Ishikawa (cell line): ENCODE measurements at regions not wholly inside any gene's neighbourhood (a gene's known extent, or its start where the extent isn't known, plus 50 kb on each side); places are given as distances from the start of the nearest gene placed in this dataset.

Source experiments
- CEBPB ChIP-seq: IDR thresholded peaks from 2 replicates; pipeline ENCODE4 v1.6.1; 2012
- CREB1 ChIP-seq: IDR thresholded peaks from 2 replicates; pipeline ENCODE4 v1.6.1; 2012; ENCODE audit warnings: low read depth
- EGR1 ChIP-seq: IDR thresholded peaks from 2 replicates; pipeline ENCODE4 v1.6.1; 2012
- EP300 ChIP-seq: IDR thresholded peaks from 2 replicates; pipeline ENCODE4 v1.6.1; 2012; ENCODE audit warnings: borderline replicate concordance
- FOXM1 ChIP-seq: IDR thresholded peaks from 2 replicates; pipeline ENCODE4 v1.6.1; 2012; ENCODE audit warnings: low read depth, borderline replicate concordance
- NFIC ChIP-seq: IDR thresholded peaks from 2 replicates; pipeline ENCODE4 v1.6.1; 2012
- RAD21 ChIP-seq: IDR thresholded peaks from 2 replicates; pipeline ENCODE4 v1.6.1; 2012; ENCODE audit warnings: low read depth
- TAF1 ChIP-seq: IDR thresholded peaks from 2 replicates; pipeline ENCODE4 v1.6.1; 2012; ENCODE audit warnings: low read depth, mild to moderate bottlenecking
- TCF12 ChIP-seq: IDR thresholded peaks from 2 replicates; pipeline ENCODE4 v1.6.1; 2012; ENCODE audit warnings: low read depth
- YY1 ChIP-seq: IDR thresholded peaks from 2 replicates; pipeline ENCODE4 v1.6.1; 2012; ENCODE audit warnings: low read depth
- ZBTB7A ChIP-seq: IDR thresholded peaks from 2 replicates; pipeline ENCODE4 v1.6.1; 2012; ENCODE audit warnings: low read depth
- TF ChIP-seq, protein P1 (sequence below): IDR thresholded peaks from 2 replicates; pipeline ENCODE4 v1.6.1; 2012
- TF ChIP-seq, protein P2 (sequence below): IDR thresholded peaks from 2 replicates; pipeline ENCODE4 v1.6.1; 2012
- TF ChIP-seq, protein P3 (sequence below): IDR thresholded peaks from 2 replicates; pipeline ENCODE4 v1.6.1; 2012; ENCODE audit warnings: low read depth, mild to moderate bottlenecking

DNA sequence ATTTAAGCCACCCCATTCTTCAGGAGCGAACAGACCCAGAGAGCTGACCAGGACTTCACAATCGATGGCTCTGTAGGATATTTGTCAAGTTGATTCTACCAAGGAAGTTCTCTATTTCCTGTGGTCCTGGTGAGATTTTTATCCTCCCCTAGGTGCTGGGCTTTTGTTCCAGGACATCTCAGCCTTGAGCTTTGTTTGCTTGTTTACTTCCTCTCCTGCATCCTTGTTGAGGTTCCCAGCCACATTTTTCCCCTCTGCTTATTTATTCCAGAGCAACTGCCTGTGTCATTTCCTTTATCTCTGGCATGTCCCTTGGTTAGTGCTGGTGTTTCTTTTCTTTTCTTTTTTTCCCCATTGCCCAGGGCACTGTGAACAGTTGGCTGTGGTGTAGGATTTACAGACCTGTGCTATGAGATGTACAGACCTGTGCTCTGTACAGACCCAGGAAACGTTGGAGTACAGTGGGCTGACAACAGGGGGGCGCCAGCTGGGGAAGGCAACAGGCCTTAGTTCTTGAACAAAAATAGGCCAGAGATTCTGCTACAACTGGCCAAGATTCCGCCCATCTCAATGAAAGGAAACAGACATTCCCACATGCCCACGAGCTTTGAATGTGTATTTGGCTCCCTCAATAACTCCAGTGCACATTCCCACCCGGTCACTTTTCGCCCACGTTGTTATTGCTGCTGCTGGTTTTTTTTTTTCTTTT, 235.9 kb upstream of the DDI1 start:
- no peak for TF ChIP-seq RAD21
- TF ChIP-seq, protein P1, sequence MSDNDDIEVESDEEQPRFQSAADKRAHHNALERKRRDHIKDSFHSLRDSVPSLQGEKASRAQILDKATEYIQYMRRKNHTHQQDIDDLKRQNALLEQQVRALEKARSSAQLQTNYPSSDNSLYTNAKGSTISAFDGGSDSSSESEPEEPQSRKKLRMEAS, result no peak
- TF ChIP-seq, protein P2, sequence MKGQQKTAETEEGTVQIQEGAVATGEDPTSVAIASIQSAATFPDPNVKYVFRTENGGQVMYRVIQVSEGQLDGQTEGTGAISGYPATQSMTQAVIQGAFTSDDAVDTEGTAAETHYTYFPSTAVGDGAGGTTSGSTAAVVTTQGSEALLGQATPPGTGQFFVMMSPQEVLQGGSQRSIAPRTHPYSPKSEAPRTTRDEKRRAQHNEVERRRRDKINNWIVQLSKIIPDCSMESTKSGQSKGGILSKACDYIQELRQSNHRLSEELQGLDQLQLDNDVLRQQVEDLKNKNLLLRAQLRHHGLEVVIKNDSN, result no peak
- no peak for TF ChIP-seq EP300
- TF ChIP-seq YY1, result no peak
- TF ChIP-seq FOXM1, result no peak
- no peak for TF ChIP-seq TCF12
- TF ChIP-seq CEBPB, result no peak
- no peak for TF ChIP-seq TAF1
- TF ChIP-seq, protein P3, sequence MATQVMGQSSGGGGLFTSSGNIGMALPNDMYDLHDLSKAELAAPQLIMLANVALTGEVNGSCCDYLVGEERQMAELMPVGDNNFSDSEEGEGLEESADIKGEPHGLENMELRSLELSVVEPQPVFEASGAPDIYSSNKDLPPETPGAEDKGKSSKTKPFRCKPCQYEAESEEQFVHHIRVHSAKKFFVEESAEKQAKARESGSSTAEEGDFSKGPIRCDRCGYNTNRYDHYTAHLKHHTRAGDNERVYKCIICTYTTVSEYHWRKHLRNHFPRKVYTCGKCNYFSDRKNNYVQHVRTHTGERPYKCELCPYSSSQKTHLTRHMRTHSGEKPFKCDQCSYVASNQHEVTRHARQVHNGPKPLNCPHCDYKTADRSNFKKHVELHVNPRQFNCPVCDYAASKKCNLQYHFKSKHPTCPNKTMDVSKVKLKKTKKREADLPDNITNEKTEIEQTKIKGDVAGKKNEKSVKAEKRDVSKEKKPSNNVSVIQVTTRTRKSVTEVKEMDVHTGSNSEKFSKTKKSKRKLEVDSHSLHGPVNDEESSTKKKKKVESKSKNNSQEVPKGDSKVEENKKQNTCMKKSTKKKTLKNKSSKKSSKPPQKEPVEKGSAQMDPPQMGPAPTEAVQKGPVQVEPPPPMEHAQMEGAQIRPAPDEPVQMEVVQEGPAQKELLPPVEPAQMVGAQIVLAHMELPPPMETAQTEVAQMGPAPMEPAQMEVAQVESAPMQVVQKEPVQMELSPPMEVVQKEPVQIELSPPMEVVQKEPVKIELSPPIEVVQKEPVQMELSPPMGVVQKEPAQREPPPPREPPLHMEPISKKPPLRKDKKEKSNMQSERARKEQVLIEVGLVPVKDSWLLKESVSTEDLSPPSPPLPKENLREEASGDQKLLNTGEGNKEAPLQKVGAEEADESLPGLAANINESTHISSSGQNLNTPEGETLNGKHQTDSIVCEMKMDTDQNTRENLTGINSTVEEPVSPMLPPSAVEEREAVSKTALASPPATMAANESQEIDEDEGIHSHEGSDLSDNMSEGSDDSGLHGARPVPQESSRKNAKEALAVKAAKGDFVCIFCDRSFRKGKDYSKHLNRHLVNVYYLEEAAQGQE, result no peak
- TF ChIP-seq CREB1, result no peak
- no peak for TF ChIP-seq NFIC
- no peak for TF ChIP-seq ZBTB7A
- TF ChIP-seq EGR1, result no peak
